Posterior vena cava (tissue), 2 donors: ENCODE measurements at regions not wholly inside any gene's neighbourhood (a gene's known extent, or its start where the extent isn't known, plus 50 kb on each side); places are given as distances from the start of the nearest gene placed in this dataset.
"Not testable (repeated sequence)": the region's sequence is repeated elsewhere in the genome, so short reads cannot be mapped to it uniquely, and the experiment has no call there.

Experiments
- DNase-seq: peaks from one replicate; pipeline ENCODE4 v3.0.0-alpha.2; 2020; ENCODE audit warnings: low spot score
- intact Hi-C, 2 donors: fragments of 100-400 bp; cut with DNase I; formaldehyde crosslinking; loops; one replicate each; pipeline versions ENCODE4 v1.14.1 to v1.14.2; 2022 to 2023
- donor health status: DM: yes; HTN: yes; CAD: no.
- donor health status: DM: yes; HTN: yes; CAD: no.

GRCh38 chr3:152200476-152201420 lies 68.0 kb upstream of the MBNL1 start:
- DNase-seq, result no peak
- intact Hi-C loops, result no loop called here

GRCh38 chr3:152202976-152203626 lies 65.6 kb upstream of the MBNL1 start:
- intact Hi-C loops, result no loop called here
- DNase-seq, result no peak

GRCh38 chr3:152203652-152204051 lies 65.1 kb upstream of the MBNL1 start:
- intact Hi-C loops, result no loop called here
- DNase-seq, result no peak

- DNase-seq, result no peak
- intact Hi-C loops, result no loop called here
Measured at GRCh38 chr3:152204218-152204617, 64.5 kb upstream of the MBNL1 start.

- intact Hi-C loops, result no loop called here
Measured at GRCh38 chr3:152205097-152205593, 63.6 kb upstream of the MBNL1 start.

GRCh38 chr3:152206243-152206760 lies 62.4 kb upstream of the MBNL1 start:
- DNase-seq, result no peak
- intact Hi-C loops, result no loop called here

More at GRCh38 chr3:152205097-152205593, 63.6 kb upstream of the MBNL1 start:
- DNase-seq, result no peak

GRCh38 chr3:152208439-152208838 lies 60.3 kb upstream of the MBNL1 start:
- DNase-seq, result no peak
- intact Hi-C loops, result no loop called here

- intact Hi-C loops, result no loop called here
- no peak for DNase-seq
Measured at GRCh38 chr3:152209060-152209459, 59.7 kb upstream of the MBNL1 start.

GRCh38 chr3:152209776-152210175 lies 59.0 kb upstream of the MBNL1 start:
- DNase-seq, result no peak
- intact Hi-C loops, result loop anchor here (10.0 kb wide), 1 partner anchor 55 kb away; the partner anchor contains the start of gene MBNL1 (in 2 of the 2)

- DNase-seq, result no peak
- intact Hi-C loops, result loop anchor here (10.0 kb wide), 1 partner anchor 54 kb away; the partner anchor contains the start of gene MBNL1 (in 2 of the 2)
Measured at GRCh38 chr3:152210697-152211096, 58.0 kb upstream of the MBNL1 start.

- DNase-seq, result no peak
- intact Hi-C loops, result loop anchor here (10.0 kb wide), 1 partner anchor 53 kb away; the partner anchor contains the start of gene MBNL1 (in 2 of the 2)
Measured at GRCh38 chr3:152211655-152212054, 57.1 kb upstream of the MBNL1 start.

- no peak for DNase-seq
- intact Hi-C loops, result loop anchor here (10.0 kb wide), 1 partner anchor 52 kb away; the partner anchor contains the start of gene MBNL1 (in 2 of the 2)
Measured at GRCh38 chr3:152213203-152213602, 55.5 kb upstream of the MBNL1 start.

- intact Hi-C loops, result loop anchor here (10.0 kb wide), 1 partner anchor 51 kb away; the partner anchor contains the start of gene MBNL1 (in 2 of the 2)
- no peak for DNase-seq
Measured at GRCh38 chr3:152213938-152214337, 54.8 kb upstream of the MBNL1 start.

- intact Hi-C loops, result loop anchor here (10.0 kb wide), 1 partner anchor 48 kb away; the partner anchor contains the start of gene MBNL1 (in 2 of the 2)
- DNase-seq, result not testable (repeated sequence)
Measured at GRCh38 chr3:152216960-152217865, 51.5 kb upstream of the MBNL1 start.

- intact Hi-C loops, result loop anchor here (10.0 kb wide), 1 partner anchor 46 kb away; the partner anchor contains the start of gene MBNL1 (in 2 of the 2)
- DNase-seq, result no peak
Measured at GRCh38 chr3:152218602-152219001, 50.1 kb upstream of the MBNL1 start.
